NCI-H2196 treated with DMSO at 0.1 percent for 48 hours (cell line): ENCODE measurements at regions not wholly inside any gene's neighbourhood (a gene's known extent, or its start where the extent isn't known, plus 50 kb on each side); places are given as distances from the start of the nearest gene placed in this dataset.

Source experiments
- DNase-seq: peaks from one replicate; lab custom pipeline; 2025; ENCODE audit not compliant: unreplicated experiment; lab: John Stamatoyannopoulos, UW

DNA sequence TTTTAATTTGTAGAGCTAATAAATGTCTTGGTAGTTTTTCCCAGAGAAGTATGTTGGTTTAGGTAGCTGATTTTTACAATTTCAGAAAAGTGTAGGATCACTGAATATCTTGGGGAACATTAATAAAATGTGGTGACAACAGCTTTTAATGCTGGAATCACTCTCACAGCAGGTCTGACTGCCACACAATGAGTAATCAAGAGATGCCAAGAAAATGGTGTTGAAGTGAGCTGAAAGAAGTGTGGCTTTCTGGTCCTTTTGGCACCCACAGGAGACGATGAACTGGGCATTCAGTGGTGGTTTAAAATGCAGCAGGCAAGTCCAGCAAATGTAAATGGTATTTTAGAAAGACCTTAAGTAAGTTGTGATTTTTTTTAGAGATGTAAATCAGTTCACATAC is 175.8 kb downstream of the CBLN2 start:
- no peak for DNase-seq

DNA sequence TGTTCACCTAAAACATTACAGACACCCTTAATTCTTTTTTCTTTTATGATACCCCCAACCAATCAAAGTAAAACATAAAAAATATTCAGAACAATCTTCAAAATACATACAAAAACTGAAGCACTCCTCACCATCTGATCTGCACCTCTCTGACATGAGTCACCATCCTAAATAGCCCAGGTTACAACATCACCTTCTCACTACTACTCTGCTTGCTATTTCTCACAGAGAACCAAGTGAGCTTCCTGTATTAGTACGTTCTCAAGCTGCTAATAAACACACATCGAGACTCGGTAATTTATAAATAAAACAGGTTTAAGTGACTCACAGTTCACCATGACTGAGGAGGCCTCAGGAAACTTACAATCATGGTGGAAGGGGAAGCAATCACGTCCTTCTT is 183.5 kb downstream of the CBLN2 start:
- DNase-seq: no peak

DNA sequence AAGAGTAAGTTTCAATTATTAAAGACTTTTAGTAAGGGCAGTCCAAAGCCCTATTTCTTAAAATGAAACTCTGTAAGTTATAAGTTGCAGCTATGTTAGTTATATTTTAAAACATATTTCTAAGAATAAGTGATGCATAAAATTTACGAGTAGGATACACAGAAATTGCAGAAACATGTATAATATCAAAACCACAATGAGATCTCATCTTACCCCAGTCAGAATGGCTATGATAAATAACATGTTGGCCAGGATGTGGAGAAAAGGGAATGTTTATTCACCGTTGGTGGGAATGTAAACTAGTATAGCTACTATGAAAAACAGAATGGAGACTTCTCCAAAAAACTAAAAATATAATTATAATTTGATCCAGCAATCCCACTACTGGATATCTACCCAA is 201.2 kb downstream of the CBLN2 start:
- DNase-seq: no peak

DNA sequence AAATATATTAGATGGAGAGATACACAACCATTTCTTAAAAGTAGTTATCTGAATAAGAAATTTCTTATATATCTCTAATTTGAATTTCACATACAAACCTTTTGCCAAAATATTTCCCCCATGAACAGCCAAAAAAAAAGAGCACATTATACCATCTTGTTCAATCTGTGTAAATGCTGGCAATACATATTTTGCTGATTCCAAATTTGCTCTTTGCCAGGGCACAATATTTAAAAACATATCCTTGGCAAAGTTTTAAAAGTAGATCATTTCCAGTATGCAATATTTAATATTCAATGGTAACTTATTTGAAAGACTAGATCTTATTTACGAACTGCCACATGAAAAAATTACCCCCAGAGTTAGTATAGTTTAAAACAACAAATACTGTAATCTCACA is 204.2 kb downstream of the CBLN2 start:
- no peak for DNase-seq

DNA sequence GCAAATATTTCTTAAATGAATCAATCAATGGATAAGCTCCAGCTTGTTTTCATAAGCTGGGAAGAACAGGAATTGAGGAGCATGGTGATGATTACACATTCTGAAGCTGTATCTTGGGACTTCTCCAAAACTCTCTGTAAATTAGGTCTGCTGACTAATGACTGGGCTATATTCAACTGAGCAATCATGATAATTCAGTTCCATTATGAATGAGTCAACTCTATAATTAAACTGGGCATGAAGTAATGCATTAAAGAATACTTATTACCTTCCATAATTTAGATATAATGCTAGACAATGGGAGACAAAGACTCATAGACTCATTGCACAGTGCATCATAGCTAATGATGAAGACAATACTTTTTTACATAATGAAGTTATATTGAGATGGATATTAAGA is 207.4 kb downstream of the CBLN2 start:
- DNase-seq: no peak

DNA sequence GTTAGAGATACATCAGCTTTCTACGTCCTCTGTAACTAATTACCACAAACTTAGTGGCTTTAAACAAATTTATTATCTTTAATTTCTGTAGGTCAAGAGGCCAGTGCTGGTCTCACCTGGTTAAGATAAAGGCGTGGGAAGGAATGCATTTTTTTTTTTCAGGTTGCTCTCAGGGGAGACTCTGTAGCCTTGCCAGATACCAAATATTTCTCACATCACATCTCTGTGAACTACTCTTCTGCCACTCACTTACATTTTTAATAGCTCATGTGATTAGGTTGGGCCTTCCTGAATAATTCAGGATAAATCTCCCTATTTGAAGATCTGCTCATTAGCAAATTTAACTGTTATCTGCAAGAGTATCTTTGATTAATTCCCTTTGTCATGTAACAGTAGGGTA is 214.6 kb downstream of the CBLN2 start:
- DNase-seq: no peak

DNA sequence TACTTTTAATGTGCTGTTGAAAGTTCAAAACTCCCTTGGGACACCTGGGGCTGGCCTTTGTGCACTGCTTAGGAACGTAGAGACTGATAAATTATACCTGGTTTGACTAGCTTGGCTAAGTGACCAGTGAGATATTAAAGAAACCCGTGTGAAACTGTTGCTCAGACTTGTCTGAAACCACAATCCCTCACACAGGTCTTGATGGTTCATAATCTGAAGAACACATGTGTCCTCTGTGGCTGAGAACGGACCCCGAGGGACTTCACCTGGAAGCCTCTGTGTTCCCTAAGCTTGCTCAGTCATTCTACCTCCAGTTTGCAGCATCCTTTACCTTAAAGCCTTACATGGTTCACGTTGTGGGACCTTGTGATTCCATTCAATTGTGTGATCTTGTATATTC is 218.8 kb downstream of the CBLN2 start:
- DNase-seq: no peak

DNA sequence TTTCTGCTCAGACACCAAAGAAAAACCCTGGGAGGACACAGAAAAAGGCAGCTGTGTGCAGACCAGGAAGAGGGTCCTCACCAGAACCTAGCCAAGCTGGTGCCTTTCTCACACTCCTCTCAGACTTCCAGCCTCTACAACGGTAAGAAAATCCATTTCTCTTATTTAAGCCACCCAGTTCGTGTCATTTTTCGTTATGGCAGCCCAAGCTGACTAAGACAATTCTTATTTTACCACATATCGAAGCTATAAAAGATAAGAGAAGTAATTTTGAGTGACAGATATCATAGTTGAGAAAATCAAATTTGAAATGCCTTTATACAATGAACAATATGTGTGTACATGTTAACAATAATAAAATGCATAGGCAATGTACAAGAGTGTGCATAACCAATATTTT is 219.5 kb downstream of the CBLN2 start:
- no peak for DNase-seq

DNA sequence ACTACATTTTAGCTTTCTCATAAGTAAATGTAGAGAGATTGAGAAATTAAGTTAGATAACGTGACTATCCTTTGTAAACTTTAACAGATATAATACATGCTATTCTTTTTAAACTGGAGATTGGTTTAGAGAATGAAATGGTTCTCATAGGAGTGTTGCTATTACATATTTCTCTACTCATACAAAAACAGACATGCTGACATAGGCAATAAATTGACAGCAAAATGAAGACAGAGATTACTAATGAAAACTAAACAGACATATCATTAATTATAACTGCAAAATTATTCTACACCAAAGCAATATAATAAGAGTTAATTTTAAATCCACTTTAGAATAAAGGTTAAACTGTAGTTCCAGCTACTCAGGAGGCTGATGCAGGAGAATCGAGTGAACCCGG is 227.6 kb downstream of the CBLN2 start:
- DNase-seq: no peak

DNA sequence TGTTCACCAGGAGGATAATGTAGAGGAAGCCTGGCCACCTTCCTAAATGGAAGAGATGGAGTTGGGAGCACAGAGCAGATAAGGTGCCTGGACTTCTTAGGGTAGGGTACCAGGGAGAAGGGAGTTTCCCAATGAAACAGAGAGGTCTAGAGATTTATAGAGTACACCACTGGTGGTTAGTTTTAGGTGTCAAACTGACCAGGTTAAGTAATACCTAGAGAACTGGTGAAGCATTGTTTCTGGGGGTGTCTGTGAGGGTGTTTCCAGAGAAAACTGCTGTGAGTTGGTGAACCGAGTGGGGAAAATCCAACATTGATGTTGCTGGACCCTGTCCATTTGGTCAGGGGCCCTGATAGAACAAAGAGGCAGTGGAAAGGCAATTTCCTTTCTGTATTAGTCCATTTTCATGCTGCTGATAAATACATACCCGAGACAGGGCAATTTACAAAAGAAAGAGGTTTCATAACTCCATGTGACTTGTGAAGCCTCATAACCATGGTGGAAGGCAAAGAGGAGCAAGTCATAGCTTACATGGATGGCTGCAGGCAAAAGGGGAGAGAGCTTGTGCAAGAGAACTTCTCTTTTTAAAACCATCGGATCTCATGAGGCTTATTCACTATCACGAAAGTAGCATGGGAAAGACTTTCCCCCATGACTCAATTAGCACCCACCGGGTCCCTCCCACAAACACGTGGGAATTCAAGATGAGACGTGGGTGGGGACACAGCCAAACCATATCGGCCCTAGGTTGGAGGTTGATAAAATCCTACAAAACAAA is 260.8 kb downstream of the CBLN2 start:
- no peak for DNase-seq

DNA sequence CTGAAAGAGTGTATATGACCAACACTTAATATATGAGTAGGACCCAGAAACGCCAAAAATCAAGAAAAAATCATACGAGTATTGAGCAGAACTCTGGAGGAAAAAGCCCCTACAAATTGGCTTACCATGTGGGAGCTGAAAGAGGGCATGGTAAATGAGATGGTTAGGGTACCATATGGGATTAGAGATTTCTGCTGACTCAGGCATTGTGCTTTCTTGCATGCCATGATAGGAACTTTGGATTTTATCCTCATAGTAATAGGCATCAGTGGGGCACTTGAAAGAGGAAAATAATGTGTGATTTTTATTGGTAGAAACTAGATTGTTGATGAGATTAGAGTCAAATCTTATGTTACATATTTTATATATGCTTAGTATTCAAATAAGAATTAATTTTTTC is 271.1 kb downstream of the CBLN2 start:
- DNase-seq: no peak

DNA sequence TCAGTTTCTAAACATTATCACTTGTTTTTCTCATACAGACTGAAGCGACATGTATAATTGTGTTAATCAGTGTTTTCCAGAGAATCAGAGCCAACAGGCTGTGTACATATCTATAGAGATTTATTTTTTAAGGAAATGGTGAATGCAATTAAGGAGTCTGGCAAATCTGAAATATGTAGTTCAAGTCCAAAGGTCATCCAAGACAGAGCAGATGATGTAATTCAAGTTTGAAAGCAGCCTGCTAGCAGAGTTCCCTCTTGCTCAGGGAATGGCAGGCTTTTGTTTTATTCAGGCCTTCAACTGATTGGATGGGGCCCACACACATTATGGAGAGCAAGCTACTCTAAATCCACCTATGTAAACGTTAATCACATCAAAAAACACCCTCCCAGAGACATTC is 282.6 kb downstream of the CBLN2 start:
- no peak for DNase-seq

DNA sequence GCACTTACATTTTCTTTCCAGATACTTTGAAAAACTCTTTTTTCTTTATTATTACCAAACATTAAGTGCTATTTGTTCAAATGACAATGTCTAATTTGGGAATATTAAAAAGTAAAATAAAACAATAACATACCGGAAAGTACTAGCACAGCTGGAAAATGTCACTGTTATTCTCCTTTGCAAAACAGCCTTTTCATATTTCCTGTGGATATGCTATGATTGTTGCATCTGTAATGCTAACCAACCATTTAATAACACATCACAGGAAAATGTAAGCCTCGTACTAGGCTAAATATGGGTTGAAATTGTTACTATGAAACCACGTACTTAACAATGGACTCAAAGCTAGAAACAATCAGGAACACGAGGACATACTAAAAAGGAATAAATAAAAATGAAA is 298.1 kb downstream of the CBLN2 start:
- DNase-seq: no peak

DNA sequence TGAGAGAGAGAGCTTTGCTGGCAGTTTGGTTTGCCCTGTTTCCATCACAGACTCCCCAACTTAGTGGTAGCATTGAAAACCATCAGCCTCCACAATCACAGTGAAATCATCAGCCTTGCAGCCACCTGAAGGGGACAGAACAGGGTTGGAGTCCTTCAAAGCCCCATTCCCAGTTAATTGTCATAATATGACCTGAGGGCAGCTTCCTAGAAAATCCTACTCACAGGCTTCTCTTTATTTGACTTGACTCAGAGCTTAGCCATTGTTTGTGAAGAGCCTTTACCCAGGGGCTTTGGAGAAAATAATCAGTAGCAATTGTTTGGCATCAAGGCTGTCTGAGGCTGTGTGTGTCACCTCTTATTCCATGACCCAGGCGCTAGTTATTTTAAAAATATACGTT is 308.7 kb downstream of the CBLN2 start:
- DNase-seq: no peak

DNA sequence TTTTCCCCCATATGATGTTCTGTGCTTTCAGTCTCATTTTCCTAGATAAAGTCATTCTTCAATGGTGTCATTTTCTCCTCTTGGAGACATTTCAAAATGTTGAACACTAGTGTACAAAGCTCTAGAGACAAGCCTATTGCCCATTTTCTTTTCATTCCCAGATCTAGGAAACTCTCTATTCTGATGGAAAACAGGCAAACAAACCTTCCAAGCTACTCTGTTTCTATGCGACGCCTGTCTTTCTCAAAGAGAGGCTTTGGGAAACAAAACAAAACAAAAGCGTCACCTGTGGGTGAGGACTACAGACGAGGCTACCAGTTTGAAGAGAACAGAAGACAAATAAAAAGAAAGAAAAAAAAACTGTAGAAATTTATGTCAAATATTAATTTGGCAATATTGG is 311.0 kb downstream of the CBLN2 start:
- no peak for DNase-seq

DNA sequence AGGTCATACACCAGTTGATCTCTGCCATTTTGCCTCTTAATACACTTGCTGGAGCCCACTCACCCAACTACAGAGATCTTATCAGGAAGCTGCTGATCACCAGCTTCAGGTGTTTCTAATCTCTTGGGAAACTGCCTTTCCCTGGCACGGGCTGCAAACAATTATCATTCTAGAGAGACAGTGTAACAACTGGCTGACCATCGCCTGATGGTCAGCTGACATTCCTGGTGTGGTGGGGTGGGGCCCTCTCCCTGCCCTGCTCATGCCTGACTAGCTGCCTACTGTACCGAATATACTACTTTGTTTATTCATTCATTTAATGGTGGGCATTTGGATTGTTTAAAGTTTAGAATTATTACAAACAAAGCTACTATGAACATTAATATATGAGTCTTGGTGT is 311.5 kb downstream of the CBLN2 start:
- DNase-seq: no peak

DNA sequence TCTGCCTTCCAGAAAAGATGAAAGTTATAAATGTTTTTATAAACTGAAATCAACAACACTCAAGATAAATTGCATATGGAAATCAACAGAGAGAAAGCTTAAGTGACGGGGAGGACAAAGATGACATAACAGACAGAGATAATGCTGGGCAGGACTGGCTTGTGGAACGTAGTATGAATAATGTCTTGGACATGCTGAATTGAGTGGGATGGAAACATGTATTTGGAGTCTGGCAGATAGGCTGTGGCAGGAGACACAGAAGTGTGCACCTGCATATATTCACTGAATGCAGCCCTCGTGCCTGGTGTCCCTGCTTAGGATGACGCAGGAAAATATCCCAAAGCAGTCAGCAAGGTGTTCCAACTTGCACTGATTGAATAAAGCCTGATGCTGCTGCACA is 318.2 kb downstream of the CBLN2 start:
- no peak for DNase-seq

DNA sequence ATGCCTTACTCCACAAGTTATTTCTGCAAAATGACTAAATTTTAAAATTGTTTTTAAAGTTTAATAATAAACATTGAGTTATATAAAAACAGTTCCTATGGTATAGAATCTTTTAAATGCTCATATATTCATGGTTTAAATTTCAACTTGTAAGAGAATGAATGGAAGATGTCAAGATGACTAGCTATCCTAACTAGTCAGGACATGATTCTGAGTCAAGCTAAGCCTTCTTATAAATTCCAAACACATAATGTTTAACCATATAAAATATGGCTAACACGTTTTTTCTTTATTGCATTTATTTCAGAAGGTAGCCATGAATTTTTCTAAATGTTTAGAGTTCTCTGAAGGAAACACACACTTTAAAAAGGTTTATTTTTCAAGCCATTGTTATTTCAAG is 320.4 kb downstream of the CBLN2 start:
- no peak for DNase-seq

DNA sequence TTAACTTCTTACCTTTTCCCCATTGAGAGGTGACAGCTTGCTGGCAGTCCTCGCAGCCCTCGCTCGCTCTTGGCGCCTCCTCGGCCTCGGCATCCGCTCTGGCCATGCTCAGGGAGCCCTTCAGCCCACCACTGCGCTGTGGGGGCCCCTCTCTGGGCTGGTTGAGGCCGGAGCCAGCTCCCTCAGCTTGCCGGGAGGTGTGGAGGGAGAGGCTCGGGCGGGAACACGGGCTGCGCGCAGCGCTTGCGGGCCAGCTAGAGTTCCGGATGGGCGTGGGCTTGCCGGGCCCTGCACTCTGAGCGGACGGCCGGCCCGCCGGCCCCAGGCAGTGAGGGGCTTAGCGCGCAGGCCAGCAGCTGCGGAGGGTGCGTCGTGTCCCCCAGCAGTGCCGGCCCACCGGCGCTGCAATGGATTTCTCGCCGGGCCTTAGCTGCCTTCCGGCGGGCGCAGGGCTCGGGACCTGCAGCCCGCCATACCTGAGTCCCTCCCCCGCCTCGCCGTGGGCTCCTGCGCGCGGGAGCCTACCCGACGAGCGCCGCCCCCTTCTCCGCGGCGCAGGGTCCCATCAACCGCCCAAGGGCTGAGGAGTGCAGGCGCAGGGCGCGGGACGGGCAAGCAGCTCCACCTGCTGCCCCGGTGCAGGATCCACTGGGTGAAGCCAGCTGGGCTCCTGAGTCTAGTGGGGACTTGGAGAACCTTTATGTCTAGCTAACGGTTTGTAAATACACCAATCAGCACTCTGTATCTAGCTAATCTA is 335.0 kb downstream of the CBLN2 start:
- no peak for DNase-seq

DNA sequence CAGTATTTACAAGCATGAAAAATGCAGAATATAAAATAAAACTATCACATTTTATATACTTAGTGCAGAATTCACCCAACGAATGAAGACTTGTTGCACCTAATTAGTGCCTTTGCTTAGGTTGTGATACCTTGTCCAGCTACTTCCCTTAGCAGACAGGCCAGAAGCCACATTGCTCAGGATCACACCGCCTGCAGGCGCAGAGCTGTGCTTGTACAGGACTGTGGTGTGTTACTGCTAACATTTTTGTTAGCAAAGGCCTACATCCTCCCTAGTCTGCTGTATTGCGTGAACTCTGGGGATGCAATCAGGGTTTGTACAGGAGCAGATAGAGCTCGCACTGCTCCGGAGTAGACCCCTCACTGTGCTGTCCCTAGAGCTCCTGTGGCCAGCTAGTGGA is 336.9 kb downstream of the CBLN2 start:
- no peak for DNase-seq

DNA sequence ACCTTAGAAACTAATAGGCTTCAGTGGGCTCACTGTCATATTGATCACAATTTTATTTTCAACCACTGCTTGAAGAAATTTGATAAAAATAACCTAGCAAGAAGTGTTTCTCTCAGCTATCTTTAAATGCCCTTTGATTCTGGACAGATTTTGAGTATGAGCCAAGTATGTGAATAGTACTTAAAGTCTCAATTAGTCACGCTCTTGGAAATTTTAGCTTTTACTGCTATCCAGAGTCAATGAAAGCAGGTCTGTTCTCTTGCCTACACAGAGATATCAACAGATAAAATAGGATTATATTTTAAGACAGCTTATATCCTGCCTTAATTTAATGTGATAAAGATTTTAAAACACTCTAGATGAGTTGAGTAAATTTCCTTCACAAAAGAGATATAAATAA is 337.3 kb downstream of the CBLN2 start:
- no peak for DNase-seq

DNA sequence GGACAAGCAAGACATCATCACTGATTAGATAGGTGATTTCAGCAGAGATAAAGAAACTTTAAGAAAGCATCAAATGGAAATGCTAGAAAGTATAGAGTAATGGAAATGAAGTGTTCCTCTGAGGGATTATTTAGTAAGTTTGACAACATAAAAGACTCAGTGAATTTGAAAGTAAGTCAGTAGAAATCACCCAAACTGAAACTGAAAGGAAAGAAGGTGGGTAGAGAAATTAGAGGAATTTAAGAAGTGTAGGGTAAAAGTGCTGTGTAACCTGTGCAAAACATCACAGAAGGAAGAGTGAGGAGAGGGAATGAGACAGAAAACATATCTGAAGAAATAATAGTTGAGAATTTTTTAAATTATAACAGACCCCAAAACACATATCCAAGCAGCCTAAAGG is 343.1 kb downstream of the CBLN2 start:
- DNase-seq: no peak

DNA sequence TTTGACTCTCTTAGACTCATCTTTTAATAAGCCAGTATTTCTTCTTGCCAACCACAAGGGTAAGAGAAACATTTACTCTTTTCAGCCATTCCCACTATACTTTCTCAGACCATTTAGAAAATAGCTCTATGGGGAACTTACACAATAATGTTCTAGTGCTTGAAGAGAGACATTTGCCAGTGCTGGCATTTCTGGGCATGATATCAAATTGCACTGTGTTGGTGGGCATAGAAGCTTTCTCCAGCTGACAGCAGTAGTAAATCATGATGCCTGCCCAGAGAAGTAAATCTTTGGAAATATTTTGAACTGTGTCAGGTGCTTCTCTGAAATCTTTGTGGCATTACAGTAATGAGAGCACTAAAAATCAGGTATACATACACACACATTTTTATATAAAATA is 346.6 kb downstream of the CBLN2 start:
- no peak for DNase-seq
